NCI-H460 (cell line): ENCODE measurements at regions not wholly inside any gene's neighbourhood (a gene's known extent, or its start where the extent isn't known, plus 50 kb on each side); places are given as distances from the start of the nearest gene placed in this dataset.
"Not testable (repeated sequence)": the region's sequence is repeated elsewhere in the genome, so short reads cannot be mapped to it uniquely, and the experiment has no call there.

ENCODE experiments used
- DNase-seq: peaks from one replicate; pipeline ENCODE4 v3.0.0-alpha.2; 2016; ENCODE audit warnings: low read depth; ENCODE audit errors: extremely low read depth

DNA sequence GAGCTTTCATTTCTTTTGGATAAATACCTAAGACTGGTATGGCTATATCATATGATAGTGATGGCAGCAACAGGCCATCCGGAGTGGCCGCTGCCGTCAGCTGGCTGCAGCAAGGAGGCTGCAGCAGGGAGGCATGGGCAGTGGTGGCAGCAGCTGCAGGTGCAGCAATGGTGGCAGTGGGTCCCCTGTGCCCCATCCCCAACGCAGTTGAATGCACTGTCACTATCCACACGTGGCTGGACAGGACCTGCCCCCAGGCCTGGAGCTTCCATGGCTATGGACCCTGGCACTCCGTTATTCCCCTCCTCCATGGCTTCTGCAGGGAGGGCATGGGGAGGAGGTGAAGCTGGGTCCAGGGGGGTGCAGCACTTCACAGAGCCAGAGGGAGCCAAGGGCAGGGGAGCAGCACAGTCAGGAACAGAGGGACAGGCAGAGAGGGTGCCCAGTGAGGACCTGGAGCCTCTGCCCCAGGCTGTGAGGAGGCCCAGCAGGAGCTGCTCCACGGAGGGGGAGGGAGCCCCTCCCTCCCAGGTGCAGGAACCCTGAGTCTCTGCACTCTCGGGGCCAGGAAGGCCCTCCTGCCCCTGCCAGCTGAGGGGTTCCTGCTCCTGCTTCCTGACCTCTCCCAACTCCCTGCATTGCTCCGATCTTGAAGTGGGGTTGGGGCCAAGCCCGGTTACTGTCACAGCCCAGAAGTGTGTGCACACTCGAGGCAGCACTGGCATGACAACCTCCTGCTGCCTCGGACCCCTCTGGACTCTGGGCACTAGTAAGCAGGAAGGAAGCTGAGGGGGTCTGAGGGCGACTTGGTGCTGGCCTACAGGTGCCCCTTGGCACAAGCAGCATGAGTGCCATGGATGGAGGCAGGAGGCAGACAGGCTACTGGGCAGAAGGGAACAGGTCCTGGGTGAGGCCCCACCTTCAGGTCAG lies 466.3 kb downstream of the GUCY1A2 start:
- DNase-seq, result no peak

DNA sequence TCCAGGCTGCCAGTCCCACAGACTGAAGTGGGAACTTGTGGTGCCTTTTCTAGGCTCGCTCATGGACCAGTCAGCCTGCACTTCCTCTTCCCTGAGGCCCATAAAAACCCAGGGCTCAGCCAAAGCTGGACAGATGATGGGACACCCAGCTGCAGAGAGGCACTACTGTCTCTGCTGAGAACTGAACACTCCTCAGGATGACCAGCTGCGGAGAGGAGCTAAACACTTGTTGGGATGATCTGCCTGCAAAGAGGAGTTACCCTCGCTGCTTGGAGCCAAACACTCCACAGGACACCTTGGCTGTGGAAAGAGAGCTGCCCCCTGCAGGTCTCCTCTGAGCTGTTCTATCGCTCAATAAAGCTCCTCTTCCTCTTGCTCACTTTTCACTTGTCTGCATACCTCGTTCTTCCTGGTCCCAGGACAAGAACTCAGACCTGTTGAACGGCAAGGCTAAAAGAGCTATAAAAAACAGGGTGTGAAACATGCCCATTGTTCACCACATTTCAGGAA lies 465.5 kb downstream of the GUCY1A2 start:
- DNase-seq, result no peak

- DNase-seq, result no peak
Observed at GRCh38 chr11:106553304-106553703, 465.0 kb downstream of the GUCY1A2 start.

DNA sequence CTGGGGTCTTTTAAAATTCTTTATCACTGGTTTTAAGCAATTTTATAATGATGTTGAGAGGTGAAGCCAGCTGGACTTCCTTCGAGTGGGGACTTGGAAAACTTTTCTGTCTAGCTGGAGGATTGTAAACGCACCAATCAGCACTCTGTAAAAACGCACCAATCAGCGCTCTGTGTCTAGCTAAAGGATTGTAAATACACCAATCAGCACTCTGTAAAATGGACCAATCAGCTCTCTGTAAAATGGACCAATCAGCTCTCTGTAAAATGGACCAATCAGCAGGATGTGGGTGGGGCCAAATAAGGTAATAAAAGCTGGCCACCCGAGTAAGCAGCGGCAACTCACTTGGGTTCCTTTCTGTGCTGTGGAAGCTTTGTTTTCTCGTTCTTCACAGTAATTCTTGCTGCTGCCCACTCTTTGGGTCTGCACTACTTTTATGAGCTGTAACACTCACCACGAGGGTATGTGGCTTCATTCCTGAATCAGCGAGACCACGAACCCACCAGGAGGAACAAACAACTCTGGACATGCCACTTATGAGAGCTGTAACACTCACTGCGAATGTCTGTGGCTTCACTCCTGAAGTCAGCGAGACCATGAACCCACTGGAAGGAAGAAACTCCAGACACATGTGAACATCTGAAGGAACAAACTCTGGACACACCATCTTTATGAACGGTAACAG lies 462.6 kb downstream of the GUCY1A2 start:
- DNase-seq, result not testable (repeated sequence)

DNA sequence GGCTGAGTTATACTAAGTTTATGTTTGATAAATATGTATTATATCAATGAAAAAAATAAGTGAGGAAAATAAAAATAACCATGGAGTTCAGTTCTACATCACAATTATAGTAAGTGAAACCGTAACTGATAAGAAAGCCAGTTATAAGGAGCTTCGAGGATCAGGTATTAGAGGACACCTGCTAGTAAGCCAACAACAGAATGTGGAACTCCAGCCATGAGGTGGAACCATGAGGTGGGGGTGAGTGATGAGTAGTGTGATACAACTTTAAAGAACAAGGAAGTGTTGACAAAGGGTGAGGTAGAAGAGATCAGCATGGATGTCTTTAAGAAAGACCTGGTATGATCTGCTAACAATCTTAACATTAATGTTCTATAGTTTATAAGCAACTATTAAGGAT lies 452.9 kb downstream of the GUCY1A2 start:
- no peak for DNase-seq

DNA sequence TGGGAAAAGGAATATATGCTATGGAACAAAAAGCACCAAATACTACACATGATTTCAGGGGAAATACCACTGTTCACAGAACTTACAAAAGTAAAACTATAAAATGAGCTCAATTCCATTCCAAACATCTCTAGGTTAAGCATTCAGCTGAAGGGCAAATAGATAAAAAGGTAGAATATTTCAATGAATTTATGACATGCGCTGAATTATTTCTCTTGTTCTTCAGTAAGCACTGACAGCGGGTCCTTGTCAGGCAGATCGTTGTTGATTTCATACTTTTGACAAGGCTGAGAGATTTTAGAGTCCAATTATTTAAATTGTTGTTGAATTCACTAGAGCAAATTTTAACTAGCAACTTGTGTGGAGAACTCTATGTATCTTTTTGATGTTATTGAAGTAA lies 449.6 kb downstream of the GUCY1A2 start:
- DNase-seq, result no peak

DNA sequence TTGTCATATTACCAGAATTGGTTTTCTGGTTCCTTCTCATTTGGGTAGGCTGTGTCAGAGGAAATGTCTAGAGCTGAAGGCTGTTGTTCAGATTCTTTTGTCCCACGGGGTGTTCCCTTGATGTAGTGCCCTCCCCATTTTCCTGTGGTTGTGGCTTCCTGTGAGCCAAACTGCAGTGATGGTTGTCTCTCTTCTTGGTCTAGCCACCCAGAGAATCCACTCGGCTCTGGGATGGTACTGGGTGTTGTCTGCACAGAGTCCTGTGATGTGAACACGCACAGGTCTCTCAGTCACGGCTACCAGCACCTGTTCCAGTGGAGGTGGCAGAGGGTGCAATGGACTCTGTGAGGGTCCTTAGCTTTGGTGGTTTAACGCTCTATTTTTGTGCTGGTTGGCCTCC lies 440.9 kb downstream of the GUCY1A2 start:
- DNase-seq, result not testable (repeated sequence)

- DNase-seq, result no peak
Observed at GRCh38 chr11:106581399-106581798, 436.9 kb downstream of the GUCY1A2 start.

DNA sequence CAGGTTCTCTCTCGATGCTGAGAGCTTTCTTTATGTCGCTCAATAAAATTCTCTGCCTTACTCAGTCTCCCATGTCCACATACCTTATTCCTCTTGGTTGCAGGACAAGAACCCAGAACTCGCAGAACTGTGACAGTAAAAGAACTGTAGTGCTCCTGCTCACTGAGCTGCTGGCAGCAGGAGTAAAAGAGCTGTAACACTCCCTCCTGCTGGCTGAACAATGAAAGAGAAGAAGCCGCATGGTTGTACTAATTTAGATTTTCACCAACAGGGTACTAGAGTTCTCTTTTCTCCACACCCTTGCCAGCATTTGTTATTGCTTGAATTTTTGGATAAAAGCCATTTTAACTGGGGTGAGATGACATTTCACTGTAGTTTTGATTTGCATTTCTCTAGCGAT lies 433.2 kb downstream of the GUCY1A2 start:
- no peak for DNase-seq

DNA sequence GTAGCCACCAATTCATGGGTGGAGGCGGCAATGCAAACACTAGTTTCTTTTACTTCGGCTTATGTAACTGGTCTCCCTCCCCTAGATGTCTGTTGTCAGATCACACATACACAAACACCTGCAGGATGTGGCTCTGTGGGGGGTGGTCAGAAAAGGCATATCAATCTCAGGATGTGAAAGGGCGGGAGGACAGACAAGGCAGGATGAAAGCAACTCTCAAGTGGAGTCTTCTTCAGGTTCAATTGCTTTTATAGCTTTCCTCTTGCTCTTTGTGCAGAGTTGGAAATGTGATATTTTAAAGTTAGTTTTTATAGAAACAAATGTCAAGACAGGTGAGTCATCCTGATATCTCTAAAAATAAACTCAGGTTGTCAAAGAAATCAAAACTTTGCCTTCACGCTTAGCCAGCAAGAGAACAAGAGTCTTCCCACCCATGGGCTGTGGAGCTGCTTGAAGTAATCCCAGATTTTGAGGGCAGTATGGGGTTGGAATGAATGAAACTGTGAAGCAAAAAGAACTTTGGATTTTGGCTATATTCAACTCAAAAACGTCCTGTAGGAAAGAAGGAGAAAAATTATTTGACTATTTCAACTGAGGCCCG lies 423.4 kb downstream of the GUCY1A2 start:
- DNase-seq, result no peak

DNA sequence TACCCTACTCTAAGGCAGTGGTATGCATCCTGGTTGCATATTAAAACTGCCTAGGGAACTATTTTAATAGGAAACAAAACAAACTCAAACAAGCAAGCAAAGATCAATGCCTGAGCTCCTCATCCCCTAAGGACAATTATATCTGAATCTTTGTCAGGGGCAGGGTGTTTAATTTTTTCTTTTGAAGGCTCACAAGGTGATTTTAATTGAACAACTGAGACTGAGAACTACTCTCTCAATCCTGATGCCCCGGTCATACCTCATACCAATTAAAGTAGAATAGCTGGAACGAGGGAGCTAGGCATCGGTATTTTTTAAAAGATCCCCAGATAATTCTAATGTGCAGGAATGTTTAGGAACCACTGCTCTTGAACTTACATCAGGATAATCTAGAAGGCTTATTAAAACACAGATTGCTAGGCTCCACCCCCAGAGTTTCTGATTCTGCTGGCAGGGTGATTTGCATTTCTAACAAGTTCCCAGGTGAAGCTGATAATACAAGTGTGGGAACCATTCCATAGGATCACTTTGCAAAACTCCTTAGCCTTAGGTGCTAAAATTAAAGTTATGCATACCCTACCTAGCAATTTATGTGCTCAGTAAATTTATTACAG lies 416.5 kb downstream of the GUCY1A2 start:
- no peak for DNase-seq

DNA sequence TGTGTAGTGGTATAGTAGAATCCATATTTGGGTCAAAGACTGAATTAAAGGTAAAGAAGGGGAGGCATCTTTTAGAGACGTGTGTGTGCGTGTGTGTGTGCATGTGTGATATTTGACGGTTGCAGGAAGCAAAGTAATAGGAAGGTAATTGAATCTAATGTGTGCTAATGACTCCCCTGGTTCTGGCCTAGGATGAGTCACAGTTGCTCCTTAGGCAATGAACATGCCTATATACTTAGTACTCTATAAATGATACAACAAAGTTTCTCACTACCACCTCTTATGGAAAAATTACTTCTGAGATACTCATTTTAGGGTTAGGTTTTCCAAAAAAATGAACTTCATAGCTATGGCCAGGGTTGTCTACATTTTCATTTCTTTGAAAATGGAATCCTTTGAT lies 409.6 kb downstream of the GUCY1A2 start:
- no peak for DNase-seq

- DNase-seq, result no peak
Observed at GRCh38 chr11:106614262-106614661, 404.0 kb downstream of the GUCY1A2 start.

- no peak for DNase-seq
Observed at GRCh38 chr11:106619320-106619990, 398.8 kb downstream of the GUCY1A2 start.

- no peak for DNase-seq
Observed at GRCh38 chr11:106621484-106621883, 396.8 kb downstream of the GUCY1A2 start.
